Thymus (tissue), 11 donors: ENCODE measurements at regions not wholly inside any gene's neighbourhood (a gene's known extent, or its start where the extent isn't known, plus 50 kb on each side); places are given as distances from the start of the nearest gene placed in this dataset.
A peak's percentile ranks its signal among the peaks of the same experiment; 100 is the strongest.

ENCODE experiments used
- DNase-seq, 9 donors: peaks; one replicate each; pipeline ENCODE4 v3.0.0-alpha.2; 2013; ENCODE audit warnings: low spot score in 9 of 9, low read depth in 6 of 9, missing footprints in 1 of 9
- H3K27ac ChIP-seq, 2 donors: one replicate each; pipeline ENCODE4 v1.5.1; 2013; ENCODE audit warnings: control low read depth in 1 of 2, low read depth in 1 of 2, low read length in 1 of 2, mild to moderate bottlenecking in 1 of 2, moderate library complexity in 1 of 2
- H3K27me3 ChIP-seq, 2 donors: one replicate each; pipeline ENCODE4 v1.5.1; 2013; ENCODE audit warnings: low read length in 1 of 2; ENCODE audit not compliant: control insufficient read depth in 2 of 2, insufficient read depth in 1 of 2
- H3K36me3 ChIP-seq, 2 donors: one replicate each; pipeline ENCODE4 v1.5.1; 2013; ENCODE audit warnings: low read length in 1 of 2, mild to moderate bottlenecking in 1 of 2, moderate library complexity in 1 of 2; ENCODE audit not compliant: control insufficient read depth in 2 of 2, insufficient read depth in 2 of 2
- H3K4me1 ChIP-seq, 2 donors: one replicate each; pipeline ENCODE4 v1.5.1; 2013; ENCODE audit warnings: low read length in 2 of 2; ENCODE audit not compliant: control insufficient read depth in 2 of 2, insufficient read depth in 2 of 2
- H3K4me3 ChIP-seq, 2 donors: one replicate each; pipeline ENCODE4 v1.5.1; 2013; ENCODE audit warnings: low read length in 2 of 2, control low read depth in 1 of 2, mild to moderate bottlenecking in 1 of 2
- H3K9me3 ChIP-seq, 2 donors: one replicate each; pipeline ENCODE4 v1.5.1; 2013; ENCODE audit warnings: low read length in 1 of 2, mild to moderate bottlenecking in 1 of 2; ENCODE audit not compliant: control insufficient read depth in 2 of 2, insufficient read depth in 1 of 2
- WGBS: extraction: QIAGEN DNeasy Blood & Tissue Kit; methylation state at CpG from one replicate; pipeline ENCODE4 v1.1.7; 2013; 5-methylcytosine and 5-hydroxymethylcytosine counted together
- donor health status: healthy.

- Histone ChIP-seq H3K36me3 (no peaks in the 10 kb centered on the region), H3K27ac (no peak overlapping the region), H3K4me1 (no peaks in the 10 kb centered on the region), H3K27me3 (no peaks in the 10 kb centered on the region), H3K4me3 (no peak overlapping the region), H3K9me3 (no peaks in the 10 kb centered on the region)
- DNase-seq = no peak
- WGBS = 95% methylated on average over 2 of the region's 2 CpGs
Observed at GRCh38 chr2:158914731-158915130, 53.7 kb upstream of the TANC1 start.

- DNase-seq = no peak
- H3K4me1 ChIP-seq = no peaks in the 10 kb centered on the region
- H3K36me3 ChIP-seq = no peaks in the 10 kb centered on the region
- peaks cover 0 to 2% of the 10 kb centered on the region in 2 donors for H3K9me3 ChIP-seq
- no peak overlapping the region for H3K27ac ChIP-seq
- no peaks in the 10 kb centered on the region for H3K27me3 ChIP-seq
- WGBS = 97% methylated on average over 2 of the region's 2 CpGs
- H3K4me3 ChIP-seq = no peak overlapping the region
Observed at GRCh38 chr2:158917121-158917520, 51.3 kb upstream of the TANC1 start.

DNA sequence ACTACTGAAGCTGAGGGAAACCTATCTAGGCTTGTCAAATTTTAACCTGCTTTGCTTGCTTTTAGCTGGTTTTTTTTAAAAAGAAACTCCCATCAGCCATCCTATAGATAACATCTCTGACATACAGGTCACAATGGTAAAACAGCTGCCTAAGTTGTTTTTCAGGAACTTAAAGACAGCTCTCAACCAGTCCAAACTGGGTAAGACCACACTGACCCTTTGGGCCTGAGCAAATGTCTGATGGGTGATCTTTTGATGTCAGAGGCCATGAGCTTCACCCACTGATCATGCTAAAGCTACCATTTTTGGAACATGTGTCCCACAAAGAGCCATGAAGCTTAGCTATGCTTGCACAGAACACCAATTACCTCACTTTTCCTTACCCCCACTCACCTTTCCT, 50.0 kb upstream of the TANC1 start:
- no peaks in the 10 kb centered on the region for H3K4me1 ChIP-seq
- H3K9me3 ChIP-seq = peaks cover 0 to 4% of the 10 kb centered on the region in 2 donors
- H3K27ac ChIP-seq = no peak overlapping the region
- no peaks in the 10 kb centered on the region for H3K27me3 ChIP-seq
- peak in 1 of 9 donors; percentile 13 for DNase-seq
- H3K36me3 ChIP-seq = no peaks in the 10 kb centered on the region
- no peak overlapping the region for H3K4me3 ChIP-seq
